DMS79 treated with DMSO at 0.1 percent for 48 hours (cell line): ENCODE measurements at regions not wholly inside any gene's neighbourhood (a gene's known extent, or its start where the extent isn't known, plus 50 kb on each side); places are given as distances from the start of the nearest gene placed in this dataset.

Experiments
- DNase-seq: peaks from one replicate; lab custom pipeline; 2025; lab: John Stamatoyannopoulos, UW

DNA sequence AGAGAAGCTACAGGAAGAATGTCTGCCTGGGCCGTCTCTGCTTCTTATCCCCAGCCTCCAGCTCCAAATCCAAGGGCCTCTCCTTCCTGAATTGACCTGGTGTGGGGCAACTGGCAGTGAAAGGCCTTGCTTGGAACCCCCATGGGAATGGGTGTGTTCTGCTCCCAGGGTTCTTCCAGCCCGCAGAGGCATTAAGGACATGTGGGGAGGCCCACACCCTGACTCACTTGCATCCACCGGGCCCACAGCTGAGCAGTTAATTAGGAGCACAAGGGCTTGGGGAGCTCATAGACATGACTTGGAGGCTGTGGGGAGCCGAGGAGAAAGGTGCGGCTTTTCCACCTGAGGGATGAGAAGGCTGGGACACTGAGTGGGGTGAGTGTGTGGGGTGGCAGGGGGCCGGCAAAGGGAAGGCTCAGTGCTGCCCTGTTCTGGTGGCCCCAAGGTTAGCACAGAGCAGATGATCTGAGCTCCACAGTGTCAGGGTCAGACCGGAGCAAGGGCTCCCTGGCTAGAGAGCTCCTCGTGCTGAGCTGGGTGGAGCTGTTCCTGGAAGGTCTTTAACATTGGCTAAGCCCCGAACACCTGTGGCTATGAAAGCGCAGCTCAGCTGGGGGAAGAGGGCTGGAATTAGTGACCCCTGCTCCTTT lies 64.5 kb upstream of the NECTIN1 start:
- no peak for DNase-seq

DNA sequence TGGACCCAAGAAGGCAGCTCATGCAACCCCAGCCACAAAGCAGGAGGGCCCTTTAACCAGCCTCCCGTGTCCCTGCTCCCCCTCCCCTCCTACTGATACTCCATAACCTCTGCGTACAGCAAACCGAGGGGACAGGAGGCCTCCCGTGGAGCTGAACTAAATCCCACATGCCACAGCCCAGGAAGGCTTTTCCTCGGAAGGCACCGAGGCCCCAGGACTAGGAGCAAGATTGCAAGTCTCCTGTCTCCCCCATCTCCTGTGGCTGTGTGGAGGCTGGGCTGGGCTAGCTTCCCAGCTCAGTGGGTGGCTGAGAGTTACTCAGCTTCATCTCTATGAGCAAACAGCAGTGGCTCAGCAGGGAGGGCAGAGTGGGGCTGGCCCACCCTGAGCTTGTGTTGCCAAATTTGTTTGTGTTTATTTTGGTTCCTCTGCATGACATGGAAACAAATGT lies 62.7 kb upstream of the NECTIN1 start:
- no peak for DNase-seq

DNA sequence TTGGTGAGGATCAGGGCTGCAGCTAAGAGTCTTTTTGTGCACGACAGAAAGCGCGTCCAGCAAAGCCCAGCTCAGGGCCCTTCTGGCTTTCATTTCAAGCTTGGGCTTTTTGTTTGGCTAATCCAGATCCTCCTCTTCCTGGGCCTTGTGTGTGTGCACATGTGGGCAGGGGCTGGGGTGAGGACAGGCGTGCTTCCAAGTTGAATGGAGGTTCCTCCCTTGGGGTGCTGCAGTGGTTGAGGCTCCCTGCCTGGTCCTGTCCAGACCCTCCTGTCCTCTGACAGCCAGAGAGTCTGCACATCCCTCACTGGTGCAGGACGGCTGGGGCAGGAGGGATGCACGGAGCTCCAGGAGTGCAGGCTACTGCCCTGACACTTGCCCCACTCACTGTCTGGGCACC lies 62.0 kb upstream of the NECTIN1 start:
- DNase-seq = no peak

DNA sequence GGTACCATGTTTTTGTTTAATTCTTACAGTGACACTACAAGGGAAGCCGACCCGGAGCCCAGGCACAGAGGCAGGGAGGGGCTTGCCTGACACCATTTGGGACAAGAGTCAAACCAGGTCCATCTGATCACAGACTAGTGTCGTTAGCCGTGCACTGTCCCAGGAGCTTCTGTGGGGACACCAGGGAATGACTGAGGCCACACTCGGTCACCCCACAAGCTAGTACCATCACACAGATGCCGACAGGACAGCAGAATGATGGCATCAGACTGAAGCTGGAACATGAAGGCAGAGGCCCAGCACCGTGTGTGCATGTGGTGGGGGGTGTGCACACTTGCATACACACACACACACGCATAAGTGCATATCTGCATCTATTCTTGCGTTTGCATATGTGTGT lies 61.5 kb upstream of the NECTIN1 start:
- no peak for DNase-seq

DNA sequence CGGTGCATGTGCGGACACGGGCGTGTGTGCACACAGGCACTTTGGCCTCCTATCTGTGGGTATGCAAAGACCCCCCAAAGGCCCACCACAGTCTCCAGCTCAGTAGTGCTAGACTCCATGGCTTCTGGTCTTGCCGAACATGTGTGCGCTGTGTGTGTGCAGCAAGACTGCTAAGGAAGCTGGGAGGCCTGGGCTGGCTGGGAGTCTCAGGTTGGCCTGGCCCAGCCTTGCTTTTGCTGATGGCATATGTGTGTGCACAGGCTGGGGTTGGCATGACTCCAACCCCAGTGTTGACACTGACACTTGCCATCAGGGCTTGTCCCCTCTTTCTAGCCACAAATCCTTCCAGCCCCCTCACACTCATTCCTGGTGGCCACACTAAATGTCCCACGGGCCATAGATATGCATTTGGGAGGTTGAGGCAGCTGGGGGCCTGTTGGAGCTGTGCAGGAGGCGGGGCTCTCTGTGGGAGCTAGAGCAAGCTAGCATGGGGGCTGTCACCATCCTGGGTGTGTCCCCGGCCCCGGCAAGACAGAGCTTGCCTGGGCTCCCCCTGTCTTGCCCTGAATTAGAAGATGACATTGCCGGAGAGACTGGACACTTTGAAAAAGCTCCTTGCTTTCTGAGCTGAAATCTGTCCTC lies 60.9 kb upstream of the NECTIN1 start:
- DNase-seq = no peak

DNA sequence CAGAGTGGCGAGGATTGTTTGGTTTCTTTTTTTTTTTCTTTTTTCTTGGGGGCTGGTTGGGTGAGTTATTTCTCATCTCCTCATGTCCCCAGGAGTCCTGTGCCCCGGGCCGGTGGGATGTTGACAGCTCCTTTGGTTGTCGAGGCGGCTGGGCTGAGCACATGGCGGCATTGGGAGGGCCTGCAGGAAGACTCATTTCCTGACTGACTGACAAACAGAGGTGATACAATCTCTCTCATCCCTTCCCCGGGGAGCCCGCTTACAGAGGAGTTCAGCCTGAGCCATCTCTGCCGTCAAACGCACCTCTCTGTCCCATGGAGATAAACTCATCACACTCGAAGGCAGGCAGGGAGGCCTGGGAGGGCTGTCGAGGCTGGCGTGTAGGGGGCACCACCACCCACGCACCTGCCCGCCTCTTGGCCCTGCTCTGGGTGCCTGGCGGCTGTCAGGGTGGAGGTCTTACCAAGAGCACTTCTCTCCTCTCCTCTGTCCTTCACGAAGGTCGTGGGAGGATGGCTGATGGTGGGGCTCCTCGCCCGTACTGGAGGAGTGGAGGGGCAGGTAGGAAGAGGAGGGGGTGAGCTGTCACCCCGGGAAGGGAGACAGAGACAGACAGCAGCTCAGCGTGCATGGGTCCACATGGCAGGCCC lies 60.0 kb upstream of the NECTIN1 start:
- DNase-seq = no peak

DNA sequence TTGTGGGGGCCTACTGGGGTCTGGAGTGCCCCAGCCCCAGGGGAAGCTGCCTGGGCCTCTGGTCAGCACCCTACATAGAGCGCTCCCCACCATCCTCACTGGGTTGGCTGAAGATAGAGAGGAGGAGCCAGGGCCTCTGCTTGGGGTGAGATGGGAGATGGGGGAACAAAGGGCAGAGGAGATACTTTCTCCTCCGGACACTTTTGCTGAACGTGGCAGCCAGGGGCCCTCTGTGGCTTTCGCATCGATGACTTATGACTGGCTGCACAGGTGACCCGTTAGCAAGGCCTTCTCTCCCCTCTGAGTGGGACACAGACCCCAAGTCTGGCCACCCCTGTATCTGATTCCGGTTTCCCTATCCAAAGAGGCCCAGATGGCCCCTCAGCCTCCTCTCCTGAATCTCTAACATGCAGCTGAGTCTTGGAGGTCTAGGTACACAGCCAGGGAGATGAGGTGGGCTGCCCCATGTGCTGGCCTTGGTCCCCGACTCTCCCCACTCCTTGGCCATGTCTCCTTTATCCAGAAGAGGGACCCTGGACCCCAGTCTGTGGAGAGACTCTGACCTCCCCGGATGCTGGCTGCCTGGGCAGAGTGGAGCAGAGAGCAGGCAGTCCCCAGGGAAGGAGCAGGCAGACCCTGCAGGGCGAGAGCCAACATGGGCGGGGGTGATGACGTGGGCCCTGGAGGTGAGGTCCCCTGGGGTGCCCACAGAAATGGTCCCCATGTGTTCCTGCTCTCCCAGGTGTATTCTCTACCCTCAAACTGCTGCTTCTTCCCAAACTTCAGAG lies 59.3 kb upstream of the NECTIN1 start:
- no peak for DNase-seq

DNA sequence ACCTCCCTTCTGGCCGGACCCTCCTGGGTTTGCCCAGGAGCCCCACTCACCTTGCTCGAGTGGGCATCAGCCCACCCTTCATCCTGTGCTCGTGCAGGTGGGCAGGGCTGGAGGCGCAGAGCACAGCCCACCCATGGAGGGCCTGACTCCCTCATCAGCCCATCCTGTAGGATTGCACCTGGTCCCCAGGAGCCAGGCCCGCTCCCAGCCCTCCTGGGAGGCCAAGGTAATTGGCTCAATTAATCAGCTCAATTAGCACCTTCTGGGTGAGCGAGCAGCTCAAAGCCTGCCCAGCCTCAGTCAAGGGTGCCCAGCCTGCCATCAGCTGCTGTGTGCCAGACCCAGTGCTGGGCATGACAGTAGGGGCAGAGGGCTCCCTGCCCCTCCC lies 58.1 kb upstream of the NECTIN1 start:
- DNase-seq = no peak

DNA sequence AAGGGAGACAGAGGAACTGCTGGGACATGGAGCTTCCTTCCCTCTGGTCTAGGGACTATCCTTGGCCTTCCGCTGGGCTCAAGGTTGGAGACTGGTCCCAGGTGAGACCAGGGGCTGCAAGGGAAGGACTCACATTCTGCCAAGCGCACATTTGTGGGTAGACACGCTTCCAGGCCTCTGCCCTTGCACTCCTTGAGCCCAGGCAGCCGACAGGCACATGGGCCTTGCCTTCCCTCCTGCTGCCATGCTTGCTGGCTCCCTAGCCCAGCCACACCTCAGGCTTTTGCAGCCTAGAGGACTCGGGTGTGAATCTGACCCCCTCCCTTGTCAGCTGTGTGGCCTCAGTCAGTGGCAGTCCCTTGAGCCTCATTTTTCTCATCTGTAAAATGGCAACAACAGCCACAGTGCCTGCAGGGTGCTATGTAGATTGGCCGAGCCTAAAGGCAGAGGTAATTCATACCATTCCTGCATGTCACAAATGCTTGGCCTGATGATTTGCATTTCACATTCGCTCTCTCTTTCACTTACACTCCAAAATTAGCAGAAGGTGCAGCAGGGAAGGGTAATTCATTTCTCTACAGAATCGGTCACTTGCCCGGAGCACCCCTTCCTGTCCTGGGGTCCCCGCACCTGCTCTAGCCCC lies 57.6 kb upstream of the NECTIN1 start:
- no peak for DNase-seq

DNA sequence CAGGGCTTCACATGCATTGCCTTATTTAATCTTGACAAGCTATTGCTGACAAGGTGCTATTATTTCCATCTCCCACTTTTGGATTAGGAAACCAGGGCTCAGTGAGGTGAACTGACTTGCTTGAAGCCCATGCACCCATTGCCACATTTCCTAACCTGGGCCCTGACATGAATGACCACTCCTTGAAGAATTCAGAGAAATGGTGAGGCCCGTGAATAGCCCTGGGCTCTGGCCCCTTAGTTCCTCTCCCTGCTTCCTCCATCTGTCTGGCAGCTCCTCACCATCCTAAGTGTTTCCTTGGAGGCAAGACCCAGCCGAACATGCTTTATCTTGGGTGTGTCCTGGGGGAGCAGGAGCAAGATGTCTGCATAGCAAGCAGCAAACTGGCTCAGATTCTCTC lies 56.1 kb upstream of the NECTIN1 start:
- no peak for DNase-seq

DNA sequence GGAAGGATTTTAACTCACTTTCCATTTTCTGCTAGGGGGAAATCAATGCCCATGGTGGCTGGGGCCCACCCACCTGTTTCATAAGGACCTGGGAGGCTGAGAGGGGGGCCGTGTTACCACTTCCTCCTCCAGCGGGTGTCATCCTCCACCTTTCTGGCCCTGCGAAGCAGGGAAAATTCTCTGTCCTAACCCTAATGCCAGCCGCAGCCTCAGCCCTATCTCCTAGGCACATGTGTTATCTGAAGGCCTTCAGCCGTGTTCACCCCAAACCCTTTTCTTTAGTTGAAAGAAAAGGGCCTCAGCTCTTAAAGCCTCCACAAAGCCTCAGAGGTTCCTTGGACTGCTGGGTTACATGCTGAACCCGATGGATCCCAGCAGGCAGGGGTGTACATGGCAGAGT lies 55.4 kb upstream of the NECTIN1 start:
- no peak for DNase-seq

DNA sequence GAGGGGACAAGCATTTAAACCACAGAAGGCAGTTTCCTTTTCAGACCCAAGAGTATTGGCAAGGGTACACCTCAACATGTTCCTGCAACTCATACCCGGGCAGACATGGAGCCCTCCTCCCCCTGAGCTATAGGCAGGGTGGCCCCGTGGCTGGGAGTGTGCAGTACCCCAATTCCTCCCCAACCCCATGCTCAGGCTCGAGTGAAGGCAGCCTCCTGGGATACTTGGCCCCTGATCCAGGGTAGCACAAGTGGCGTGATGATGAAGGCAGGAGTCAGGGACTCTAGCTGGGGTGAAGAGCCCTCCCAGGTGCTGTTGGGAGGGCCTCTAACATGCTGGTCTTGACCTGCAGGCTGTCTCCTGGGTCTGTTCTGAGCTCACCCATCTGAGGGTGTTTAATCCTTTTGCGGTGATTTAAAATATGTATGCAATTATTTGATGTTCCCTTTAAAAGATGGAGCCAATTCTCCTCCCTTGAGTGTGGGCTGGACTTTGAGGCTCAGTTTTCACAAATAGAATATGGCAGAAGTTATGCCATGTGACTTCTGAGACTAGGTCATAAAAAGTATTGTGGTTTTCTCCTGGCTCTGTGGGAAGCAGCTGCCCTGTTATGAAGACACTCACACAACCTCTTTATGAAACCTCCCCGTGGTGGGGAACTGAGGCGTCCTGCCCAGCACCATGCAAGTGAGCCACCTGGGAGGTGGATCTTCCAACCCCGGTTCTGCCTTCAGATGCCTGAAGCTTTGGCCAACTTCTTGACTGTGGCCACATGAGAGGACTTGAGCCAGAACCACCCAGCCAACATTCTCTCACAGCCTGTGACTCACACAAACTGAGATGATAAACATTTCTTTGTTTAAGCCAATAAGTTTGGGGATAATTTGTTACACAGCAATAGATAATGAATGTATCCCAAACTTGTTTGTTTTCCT lies 54.7 kb upstream of the NECTIN1 start:
- no peak for DNase-seq

DNA sequence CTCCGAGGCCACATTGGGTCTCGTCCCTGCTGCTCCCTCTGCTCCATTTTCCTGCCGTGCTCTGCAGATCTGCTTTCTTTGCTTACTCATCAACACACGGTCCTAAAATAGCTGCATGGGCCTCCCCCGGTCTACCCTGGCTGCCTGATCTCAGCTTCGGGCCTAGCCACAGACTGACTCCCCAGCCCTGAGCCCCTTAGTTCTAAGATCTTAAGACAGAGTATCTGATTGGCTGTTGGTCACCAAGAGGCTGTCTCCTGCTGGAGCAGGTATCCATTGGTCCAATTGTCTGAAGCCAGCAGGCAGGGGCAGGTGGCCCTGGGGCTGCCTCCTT lies 53.7 kb upstream of the NECTIN1 start:
- DNase-seq = no peak

DNA sequence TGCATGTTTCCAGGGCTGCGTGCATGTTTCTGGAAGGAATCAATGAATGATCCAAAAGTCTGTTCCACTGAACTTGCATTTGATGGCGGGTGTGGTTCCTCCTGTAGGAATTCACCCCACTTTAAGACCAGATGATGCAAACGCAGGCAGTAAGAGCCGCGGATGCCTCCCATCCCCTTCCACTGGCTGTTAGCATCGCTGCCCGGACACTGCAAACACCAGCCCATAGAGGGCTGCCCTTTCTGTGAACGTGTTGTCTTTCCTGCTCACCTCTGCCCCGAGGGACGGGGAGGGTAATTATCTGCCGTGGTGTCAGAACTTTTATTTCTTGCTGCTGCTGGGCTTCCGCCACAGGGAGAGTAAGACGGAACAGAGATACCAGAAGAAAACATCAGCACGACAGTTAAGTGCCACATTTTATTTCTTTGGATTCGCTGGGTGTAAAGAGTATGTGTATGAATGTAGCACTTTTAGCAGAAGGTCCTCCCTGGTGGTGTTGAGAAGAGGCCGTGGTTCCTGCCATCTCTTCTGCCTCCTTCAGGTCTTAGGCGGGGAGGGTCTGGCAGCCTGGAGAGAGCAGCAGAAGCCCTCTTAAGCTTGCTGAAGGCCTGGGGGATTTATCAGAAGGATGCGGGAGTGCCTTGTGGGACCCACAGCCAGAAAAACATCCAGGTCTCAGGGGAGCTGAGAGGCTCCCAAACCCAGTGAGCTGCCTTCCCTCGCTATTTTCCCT lies 53.2 kb upstream of the NECTIN1 start:
- DNase-seq = no peak

DNA sequence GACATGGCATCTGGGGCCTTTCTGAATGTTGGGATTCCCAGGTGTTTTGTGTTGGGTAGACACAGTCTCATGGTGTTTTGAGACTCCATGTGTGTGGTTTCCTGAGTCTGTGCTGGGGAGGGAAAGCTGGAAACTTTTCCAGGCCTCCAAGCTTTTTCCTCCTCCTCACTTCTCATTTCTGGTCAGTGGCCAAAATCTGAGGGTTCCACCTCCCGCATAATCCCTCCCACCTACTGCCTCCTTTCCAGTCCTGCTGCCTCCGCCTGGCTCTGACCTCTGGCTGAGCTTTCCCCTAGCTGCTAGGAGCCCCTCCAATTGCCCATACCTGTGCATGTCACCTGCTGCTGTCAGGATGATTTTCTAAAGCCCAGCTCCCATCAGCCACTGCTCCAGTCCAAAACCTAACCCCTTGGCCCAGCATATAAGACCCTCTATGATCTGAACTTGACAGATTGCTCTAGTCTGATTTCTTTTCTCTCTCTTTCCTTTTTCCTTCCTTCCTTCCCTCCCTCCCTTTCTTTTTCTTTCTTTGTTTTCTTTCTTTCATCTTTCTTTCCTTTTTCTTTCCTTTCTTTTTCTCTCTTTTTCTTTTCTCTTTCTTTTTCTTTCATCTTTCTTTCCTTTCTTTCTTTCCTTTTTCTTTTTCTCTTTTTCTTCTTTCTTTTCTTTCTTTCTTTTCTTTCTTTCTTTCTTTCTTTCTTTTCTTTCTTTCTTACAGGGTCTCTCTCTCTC lies 51.4 kb upstream of the NECTIN1 start:
- no peak for DNase-seq

DNA sequence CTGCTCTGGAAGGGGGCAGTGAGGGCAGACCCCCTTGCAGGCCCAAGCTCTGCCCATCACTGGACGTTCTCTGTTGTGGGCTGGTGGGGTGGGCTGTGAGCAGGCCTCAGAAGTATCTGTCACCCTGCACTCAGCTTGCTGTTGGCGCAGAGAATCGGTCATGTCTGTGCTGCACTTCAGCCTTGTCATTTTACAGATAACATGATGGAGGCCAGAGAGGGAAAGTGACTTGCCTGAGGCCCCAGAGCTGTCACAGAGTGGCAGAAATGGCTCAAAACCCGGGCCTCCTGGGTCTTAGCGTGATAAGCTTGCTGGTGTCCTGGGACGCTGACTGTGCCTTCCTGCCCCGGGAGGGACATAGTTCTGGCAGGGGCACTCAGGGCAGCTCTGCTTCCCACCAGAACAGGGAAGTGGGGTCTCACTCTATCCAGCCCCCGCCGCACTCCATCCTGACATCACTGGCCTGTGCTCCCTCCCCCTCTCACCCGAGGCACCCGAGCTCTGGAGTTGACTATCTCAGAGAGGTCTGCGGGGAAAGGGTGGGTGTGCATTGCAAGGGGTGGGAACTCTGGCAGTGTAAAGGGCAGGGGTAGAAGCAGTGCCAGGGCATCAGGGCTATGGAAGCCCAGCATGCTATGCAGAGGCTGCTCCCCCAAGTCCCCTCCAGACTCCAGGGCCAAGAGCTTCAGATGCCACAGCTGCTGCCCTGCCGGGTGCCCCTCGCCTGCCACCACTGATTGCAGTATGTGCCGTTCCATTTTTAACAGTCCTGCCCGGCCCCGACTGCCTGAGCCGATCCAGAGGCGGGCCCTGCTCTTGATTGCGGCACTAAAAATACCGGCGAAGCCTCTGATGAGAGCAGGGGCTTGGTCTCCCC lies 50.4 kb upstream of the NECTIN1 start:
- DNase-seq = no peak
